Thymus (tissue), 11 donors: ENCODE measurements at regions not wholly inside any gene's neighbourhood (a gene's known extent, or its start where the extent isn't known, plus 50 kb on each side); places are given as distances from the start of the nearest gene placed in this dataset.

Source experiments
- DNase-seq, 9 donors: peaks; one replicate each; pipeline ENCODE4 v3.0.0-alpha.2; 2013; ENCODE audit warnings: low spot score in 9 of 9, low read depth in 6 of 9, missing footprints in 1 of 9
- H3K27ac ChIP-seq, 2 donors: one replicate each; pipeline ENCODE4 v1.5.1; 2013; ENCODE audit warnings: control low read depth in 1 of 2, low read depth in 1 of 2, low read length in 1 of 2, mild to moderate bottlenecking in 1 of 2, moderate library complexity in 1 of 2
- H3K27me3 ChIP-seq, 2 donors: one replicate each; pipeline ENCODE4 v1.5.1; 2013; ENCODE audit warnings: low read length in 1 of 2; ENCODE audit not compliant: control insufficient read depth in 2 of 2, insufficient read depth in 1 of 2
- H3K36me3 ChIP-seq, 2 donors: one replicate each; pipeline ENCODE4 v1.5.1; 2013; ENCODE audit warnings: low read length in 1 of 2, mild to moderate bottlenecking in 1 of 2, moderate library complexity in 1 of 2; ENCODE audit not compliant: control insufficient read depth in 2 of 2, insufficient read depth in 2 of 2
- H3K4me1 ChIP-seq, 2 donors: one replicate each; pipeline ENCODE4 v1.5.1; 2013; ENCODE audit warnings: low read length in 2 of 2; ENCODE audit not compliant: control insufficient read depth in 2 of 2, insufficient read depth in 2 of 2
- H3K4me3 ChIP-seq, 2 donors: one replicate each; pipeline ENCODE4 v1.5.1; 2013; ENCODE audit warnings: low read length in 2 of 2, control low read depth in 1 of 2, mild to moderate bottlenecking in 1 of 2
- H3K9me3 ChIP-seq, 2 donors: one replicate each; pipeline ENCODE4 v1.5.1; 2013; ENCODE audit warnings: low read length in 1 of 2, mild to moderate bottlenecking in 1 of 2; ENCODE audit not compliant: control insufficient read depth in 2 of 2, insufficient read depth in 1 of 2
- WGBS: extraction: QIAGEN DNeasy Blood & Tissue Kit; methylation state at CpG from one replicate; pipeline ENCODE4 v1.1.7; 2013; 5-methylcytosine and 5-hydroxymethylcytosine counted together
- donor health status: healthy.

DNA sequence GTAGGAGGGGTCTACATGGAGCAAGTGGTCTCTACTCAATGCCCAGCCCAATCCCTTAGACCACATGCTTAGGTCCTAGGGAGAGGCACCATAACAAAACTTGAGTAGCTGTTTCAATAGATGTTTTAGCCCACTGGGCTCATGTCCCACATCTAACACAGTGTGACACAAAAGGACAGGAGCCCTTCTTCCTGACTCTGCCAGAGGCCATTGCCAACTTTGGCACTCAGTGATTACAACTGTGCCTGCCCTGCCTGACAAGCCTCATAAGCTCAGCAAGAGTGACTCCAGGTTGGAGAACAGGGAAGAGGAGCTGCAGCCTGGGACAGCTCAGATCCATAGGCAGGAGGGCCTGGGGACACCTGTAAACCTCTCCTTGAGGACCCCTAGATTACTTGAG lies 230.8 kb downstream of the ENC1 start:
- Histone ChIP-seq H3K27me3 (no peaks in the 10 kb centered on the region), H3K4me1 (no peaks in the 10 kb centered on the region), H3K4me3 (no peak overlapping the region), H3K36me3 (no peaks in the 10 kb centered on the region), H3K9me3 (no peaks in the 10 kb centered on the region), H3K27ac (no peak overlapping the region)
- DNase-seq, result no peak

DNA sequence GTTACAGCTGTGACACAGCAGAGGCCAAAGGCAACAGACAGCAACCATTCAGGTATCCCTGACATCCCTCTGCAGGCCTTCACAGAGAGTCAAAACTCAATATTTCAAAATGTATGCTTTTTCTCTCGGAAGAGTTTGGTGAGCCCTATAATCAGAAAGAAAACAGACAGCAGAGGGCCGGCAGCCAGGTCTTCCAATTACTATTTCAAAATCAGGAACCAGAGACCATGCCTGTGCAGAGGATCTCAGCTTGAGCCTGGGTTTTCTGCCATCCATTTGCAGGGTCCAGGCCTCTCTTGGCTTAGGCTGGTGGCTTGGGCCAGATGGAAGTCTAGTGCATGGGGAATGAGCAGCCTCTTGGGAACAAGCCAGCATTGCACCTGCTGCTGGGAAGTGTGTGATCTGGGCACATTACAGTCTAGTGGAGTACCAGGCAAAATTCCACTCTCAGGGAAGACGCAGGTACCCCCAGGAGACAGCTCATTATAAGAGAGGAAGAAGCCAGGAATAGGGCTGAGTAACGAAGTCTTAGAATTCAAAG lies 231.3 kb downstream of the ENC1 start:
- Histone ChIP-seq H3K9me3 (no peaks in the 10 kb centered on the region), H3K36me3 (no peaks in the 10 kb centered on the region), H3K27me3 (no peaks in the 10 kb centered on the region), H3K27ac (no peak overlapping the region), H3K4me3 (no peak overlapping the region), H3K4me1 (no peaks in the 10 kb centered on the region)
- DNase-seq, result no peak
- 96% methylated on average over 4 of the region's 4 CpGs for WGBS

DNA sequence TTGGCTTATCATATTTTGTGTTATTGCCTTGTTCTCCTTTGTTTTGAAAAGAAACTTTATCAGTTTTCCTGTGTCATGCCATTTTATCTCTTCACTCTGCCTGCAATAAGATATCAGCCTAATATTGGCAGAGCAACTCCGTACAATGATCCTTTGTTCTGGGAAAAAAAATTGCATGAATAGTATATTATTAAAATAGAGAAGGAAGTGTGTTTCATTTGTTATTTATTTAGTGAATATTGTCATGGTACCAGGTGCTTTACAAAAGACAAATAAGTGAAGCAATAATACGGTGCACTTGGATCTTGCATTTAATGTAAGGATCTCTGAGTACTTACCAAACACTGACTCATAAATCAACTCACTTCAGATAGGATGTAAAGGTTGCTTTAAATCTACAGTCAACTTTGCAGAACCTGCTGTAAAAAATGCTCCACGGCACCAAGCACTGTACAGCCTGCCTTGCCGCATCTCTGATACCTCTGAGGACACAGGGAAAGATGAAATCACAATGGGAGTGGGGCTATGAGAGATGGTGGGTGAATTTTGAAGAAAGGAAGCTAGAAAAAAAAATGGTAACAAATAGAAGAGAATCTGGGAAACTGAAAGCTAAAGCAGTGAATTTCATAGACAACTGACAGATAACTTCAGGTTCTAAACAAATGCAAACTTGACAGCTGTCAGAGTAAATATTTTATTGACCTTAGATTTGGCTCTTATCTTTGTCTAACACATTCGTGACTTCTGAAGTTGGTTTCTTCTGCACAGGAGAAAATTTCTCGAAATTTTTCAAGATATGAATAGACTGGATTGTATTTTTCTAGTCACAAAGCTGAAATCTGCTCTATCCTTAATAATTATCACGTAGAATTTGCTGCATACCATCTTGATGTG lies 232.1 kb downstream of the ENC1 start:
- peaks cover 0 to 4% of the 10 kb centered on the region in 2 donors for H3K4me1 ChIP-seq
- no peaks in the 10 kb centered on the region for H3K36me3 ChIP-seq
- no peak overlapping the region for H3K27ac ChIP-seq
- H3K9me3 ChIP-seq, result no peaks in the 10 kb centered on the region
- no peak overlapping the region for H3K4me3 ChIP-seq
- no peak for DNase-seq
- H3K27me3 ChIP-seq, result no peaks in the 10 kb centered on the region
- 72% methylated on average over 7 of the region's 7 CpGs for WGBS

DNA sequence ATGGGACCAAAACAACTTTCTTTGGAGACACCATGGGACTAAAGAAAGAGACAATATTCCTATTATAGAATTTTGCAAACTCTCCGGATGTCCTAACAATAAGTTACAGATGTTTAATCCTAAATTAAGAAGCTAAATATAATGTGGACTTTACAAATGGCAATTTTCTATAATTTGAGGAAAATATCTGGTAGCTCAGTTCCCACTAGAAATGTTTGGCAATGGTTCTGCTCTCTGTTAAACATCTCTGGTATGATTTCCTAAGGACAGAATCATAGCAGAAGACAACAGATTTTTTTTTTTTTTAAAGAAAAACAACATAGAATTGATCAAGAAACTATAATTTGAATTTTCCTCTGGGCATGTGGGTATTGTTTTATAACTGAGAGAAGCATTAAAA lies 232.8 kb downstream of the ENC1 start:
- Histone ChIP-seq H3K36me3 (no peaks in the 10 kb centered on the region), H3K4me1 (peaks cover 0 to 9% of the 10 kb centered on the region in 2 donors), H3K27me3 (no peaks in the 10 kb centered on the region), H3K9me3 (no peaks in the 10 kb centered on the region), H3K27ac (no peak overlapping the region), H3K4me3 (no peak overlapping the region)
- no peak for DNase-seq
- WGBS, result 97% methylated on average over 1 of the region's 1 CpG

DNA sequence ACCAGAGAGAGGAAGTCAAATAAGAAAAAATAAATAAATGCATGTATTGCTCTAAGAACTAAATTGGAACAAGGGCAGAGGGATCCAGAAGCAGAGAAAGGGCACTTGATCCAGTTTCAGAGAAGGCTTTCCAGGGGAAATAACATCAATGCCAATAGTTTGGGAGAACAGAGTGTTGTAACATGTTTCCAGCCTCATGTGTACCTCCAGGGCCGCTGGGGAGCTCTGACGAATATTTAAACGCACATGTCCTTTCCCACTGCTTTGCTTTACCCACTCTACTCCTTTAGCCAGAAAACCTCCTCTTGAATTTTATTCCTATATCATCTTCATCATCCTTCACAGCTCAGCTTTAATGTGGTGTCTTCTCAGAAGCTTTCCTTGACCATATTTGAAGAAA lies 233.7 kb downstream of the ENC1 start:
- 99% methylated on average over 3 of the region's 3 CpGs for WGBS
- H3K36me3 ChIP-seq, result no peaks in the 10 kb centered on the region
- no peak for DNase-seq

DNA sequence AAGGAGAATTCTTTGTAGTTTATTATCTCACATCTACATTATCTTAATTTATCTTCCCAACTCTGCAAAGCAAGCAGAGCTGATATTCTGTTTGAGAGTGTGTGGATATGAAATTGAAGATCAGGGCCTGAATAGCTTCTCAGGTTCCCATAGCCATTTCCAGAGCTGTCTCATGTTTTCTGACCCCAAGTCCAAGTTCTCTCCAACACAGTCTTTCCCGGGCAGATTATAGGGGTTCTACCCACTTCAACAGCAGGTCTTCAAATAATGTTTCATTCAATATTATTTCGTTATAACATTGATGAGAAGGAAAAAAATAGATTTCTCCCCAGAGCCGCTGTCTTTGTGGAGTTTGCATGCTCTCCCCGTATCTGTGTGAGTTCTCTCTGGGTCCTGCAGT lies 234.9 kb downstream of the ENC1 start:
- DNase-seq, result no peak
- Histone ChIP-seq H3K36me3 (no peaks in the 10 kb centered on the region), H3K9me3 (no peaks in the 10 kb centered on the region), H3K27me3 (no peaks in the 10 kb centered on the region), H3K4me3 (no peak overlapping the region), H3K27ac (no peak overlapping the region), H3K4me1 (peaks cover 0 to 23% of the 10 kb centered on the region in 2 donors)
- WGBS, result 86% methylated on average over 4 of the region's 4 CpGs

More for the DNA sequence above, 233.7 kb downstream of the ENC1 start:
- Histone ChIP-seq H3K9me3 (no peaks in the 10 kb centered on the region), H3K4me3 (no peak overlapping the region), H3K27me3 (no peaks in the 10 kb centered on the region), H3K27ac (no peak overlapping the region), H3K4me1 (peaks cover 0 to 17% of the 10 kb centered on the region in 2 donors)

DNA sequence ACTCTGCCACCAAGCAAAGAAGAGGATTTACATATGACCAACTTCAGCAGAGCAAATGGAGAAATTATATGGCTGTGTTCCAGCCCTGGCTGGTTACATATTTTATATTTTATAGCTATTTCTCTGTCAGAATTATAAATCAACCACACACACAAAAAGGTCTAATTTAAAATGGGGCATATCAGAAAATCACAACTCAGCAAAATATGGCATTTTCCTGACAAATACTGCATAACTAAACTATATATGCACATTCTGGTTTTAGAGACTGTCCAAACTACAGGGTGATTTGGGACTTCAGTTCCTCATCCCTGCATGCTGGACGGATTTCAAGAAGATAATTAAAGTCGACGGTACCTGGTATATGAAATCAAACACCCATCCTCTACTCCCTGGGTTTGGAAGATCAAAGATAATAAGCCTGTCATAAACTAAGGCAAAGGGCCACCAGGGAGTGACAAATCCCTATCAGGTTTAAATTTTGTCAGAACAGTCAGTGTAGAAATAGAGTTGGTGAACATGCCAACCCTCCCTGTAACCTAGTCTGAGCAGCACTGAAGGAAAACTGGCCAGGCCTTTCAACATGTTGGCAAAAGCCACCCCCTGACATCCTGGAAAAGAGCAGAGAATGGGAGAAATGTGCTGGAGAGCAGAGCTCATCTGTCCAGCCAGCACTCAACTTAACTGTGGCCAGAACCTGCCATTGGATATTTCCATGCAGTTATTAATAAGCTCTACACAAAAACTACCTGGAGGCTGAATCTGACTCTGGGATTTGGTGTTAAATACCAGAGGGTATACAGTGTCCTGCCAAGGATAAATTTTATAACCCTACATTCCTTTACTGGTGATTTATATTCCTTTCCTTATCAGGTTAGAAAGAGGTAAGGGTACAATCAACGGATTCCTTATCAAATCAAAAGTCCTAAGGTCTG lies 235.7 kb downstream of the ENC1 start:
- H3K27me3 ChIP-seq, result no peaks in the 10 kb centered on the region
- H3K9me3 ChIP-seq, result no peaks in the 10 kb centered on the region
- no peak overlapping the region for H3K27ac ChIP-seq
- no peak overlapping the region for H3K4me3 ChIP-seq
- no peaks in the 10 kb centered on the region for H3K36me3 ChIP-seq
- WGBS, result 90% methylated on average over 4 of the region's 4 CpGs
- no peak for DNase-seq
- H3K4me1 ChIP-seq, result peaks cover 0 to 23% of the 10 kb centered on the region in 2 donors

DNA sequence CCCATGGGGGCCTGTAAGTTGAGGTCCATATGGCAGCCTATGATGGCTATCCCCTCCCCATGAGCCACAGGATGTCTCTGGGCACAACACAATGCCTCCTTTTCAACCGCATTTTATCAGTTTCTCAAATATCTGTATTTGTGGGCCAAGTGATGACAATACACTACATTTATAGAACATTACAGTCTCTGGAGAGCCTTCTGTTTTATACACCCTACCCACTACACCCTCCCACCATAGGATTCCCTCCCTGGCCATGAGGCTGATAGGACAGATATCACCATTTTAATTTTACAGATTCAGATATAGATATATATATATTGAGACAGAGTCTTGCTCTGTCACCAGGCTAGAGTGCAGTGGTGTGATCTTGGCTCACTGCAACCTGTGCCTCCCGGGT lies 236.8 kb downstream of the ENC1 start:
- WGBS, result 97% methylated on average over 2 of the region's 2 CpGs
- H3K4me1 ChIP-seq, result peaks cover 0 to 23% of the 10 kb centered on the region in 2 donors
- no peaks in the 10 kb centered on the region for H3K27me3 ChIP-seq
- no peak overlapping the region for H3K4me3 ChIP-seq
- no peak overlapping the region for H3K27ac ChIP-seq
- no peaks in the 10 kb centered on the region for H3K36me3 ChIP-seq
- no peaks in the 10 kb centered on the region for H3K9me3 ChIP-seq
- DNase-seq, result no peak

DNA sequence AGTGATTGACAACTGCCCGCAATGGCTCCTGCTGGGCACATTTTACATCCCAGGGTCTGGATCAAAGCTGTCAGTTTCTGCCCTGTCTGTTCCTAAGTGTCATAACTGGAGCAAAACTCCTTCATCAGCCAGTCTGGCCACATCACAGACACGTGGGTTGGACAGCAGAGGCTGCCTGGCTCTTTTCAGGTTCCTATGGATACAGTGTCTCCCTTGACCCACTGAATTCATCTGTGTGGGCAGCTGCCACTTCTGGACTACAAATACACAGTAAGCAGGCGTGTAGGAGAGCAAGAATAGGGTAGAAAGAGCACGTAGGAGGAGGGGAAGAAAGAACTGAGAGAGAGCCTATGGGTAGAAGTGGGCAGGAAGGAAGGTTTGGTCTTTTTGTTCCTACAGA lies 238.0 kb downstream of the ENC1 start:
- 79% methylated on average over 4 of the region's 4 CpGs for WGBS
- Histone ChIP-seq H3K36me3 (no peaks in the 10 kb centered on the region), H3K4me1 (peaks cover 0 to 23% of the 10 kb centered on the region in 2 donors), H3K27me3 (no peaks in the 10 kb centered on the region), H3K4me3 (no peak overlapping the region), H3K27ac (peak overlapping the region in 1 of 2 donors; percentile 57), H3K9me3 (no peaks in the 10 kb centered on the region)
- peak in 1 of 9 donors; percentile 21 for DNase-seq
